ENCODE measurements at regions not wholly inside any gene's neighbourhood (a gene's known extent, or its start where the extent isn't known, plus 50 kb on each side); places are given as distances from the start of the nearest gene placed in this dataset.

- no peak for DNase-seq (ENCODE audit: low read depth in 2 of 2)
These were observed 342.5 kb upstream of the JARID2 start for GRCh38 chr6:14903176-14904038.

- no peak for DNase-seq (ENCODE audit: low read depth in 2 of 2)
These were observed 340.7 kb upstream of the JARID2 start for GRCh38 chr6:14905201-14905600.

GRCh38 chr6:14906621-14907020 is 339.2 kb upstream of the JARID2 start:
- DNase-seq (ENCODE audit: low read depth in 2 of 2) = no peak

GRCh38 chr6:14910692-14911547 is 334.9 kb upstream of the JARID2 start:
- DNase-seq (ENCODE audit: low read depth in 2 of 2) = no peak

DNA sequence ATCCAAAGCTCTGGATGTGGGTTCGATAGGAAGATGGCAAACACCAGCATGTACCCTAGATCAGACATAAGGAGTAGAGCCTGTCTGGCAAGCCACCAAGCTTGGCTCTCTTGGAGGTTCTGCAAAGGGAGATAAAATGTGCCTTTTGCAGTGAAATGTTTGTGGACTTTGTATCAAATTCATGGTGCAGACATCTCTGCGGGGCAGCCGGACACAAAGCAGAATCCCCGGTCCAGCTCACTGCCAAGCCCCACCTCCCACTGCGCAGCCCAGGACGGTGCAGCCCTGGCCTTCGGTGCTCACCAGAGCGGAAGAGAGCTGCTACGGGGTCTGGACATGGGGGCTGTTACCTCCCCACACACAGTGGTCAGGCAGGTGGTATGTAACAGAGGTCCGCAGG is 333.6 kb upstream of the JARID2 start:
- DNase-seq (ENCODE audit: low read depth in 2 of 2) = no peak

GRCh38 chr6:14912706-14913105 is 333.2 kb upstream of the JARID2 start:
- no peak for DNase-seq (ENCODE audit: low read depth in 2 of 2)

GRCh38 chr6:14913931-14914330 is 331.9 kb upstream of the JARID2 start:
- no peak for DNase-seq (ENCODE audit: low read depth in 2 of 2)

GRCh38 chr6:14915888-14916832 is 329.7 kb upstream of the JARID2 start:
- DNase-seq (ENCODE audit: low read depth in 2 of 2) = no peak

DNA sequence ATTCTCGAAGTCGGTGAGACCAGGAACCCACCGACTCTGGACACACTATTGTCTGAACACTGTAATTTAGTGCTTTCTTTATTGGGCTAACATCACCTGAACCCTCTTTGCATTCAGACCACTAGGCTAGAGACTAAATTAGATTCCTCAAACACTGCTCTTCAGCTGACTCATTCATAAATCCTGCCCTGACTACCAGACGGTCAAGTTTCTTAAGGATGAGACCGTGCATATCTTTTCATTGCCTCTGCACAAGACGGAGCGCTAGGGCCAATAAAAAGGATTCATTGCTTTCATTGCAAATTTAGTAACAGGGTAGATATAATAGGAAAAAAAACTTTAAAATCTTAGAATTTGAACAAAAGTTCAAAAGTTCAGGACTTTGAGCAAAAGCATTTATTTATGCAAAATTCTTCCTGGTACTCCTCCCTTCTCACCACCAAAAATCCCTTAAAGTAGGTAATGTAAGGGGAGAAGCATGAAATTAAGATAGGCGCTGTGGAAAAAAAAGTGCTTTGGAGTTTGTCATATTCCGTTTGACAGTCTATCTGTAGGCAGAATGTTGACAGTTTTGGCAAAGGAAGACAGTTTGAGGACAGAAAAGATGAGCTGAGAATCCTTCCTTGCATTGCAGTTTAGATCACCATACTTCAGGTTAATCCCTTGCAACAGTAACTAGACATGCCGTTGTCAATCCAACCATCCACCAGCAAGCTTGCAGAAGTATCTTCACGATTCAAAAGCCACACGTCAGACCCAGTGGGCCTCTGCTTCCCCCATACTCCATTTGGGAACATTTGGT is 328.6 kb upstream of the JARID2 start:
- no peak for DNase-seq (ENCODE audit: low read depth in 2 of 2)

GRCh38 chr6:14918200-14918907 is 327.5 kb upstream of the JARID2 start:
- DNase-seq (ENCODE audit: low read depth in 2 of 2) = no peak

- DNase-seq (ENCODE audit: low read depth in 2 of 2) = no peak
These were observed 326.7 kb upstream of the JARID2 start for GRCh38 chr6:14919038-14919670.

DNA sequence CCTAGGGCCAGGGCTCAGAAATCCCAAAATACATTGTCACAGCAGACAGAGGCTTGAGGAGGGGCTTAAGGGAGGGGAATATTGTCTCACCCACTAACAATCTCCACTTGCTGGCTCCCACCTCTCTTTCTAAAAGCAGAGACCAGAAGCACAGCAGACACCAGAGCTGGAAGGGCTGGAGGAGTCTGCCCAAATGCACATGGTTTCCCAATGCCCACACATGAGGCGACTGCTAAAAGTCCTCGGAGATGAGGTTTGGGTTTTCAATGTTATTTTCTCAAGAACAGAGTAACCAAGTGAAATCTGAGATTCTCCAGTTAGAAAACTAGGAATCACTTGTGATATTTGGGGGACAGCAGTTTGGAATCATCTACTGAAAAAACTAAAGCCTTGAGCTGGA is 325.6 kb upstream of the JARID2 start:
- DNase-seq (ENCODE audit: low read depth in 2 of 2) = no peak

- DNase-seq (ENCODE audit: low read depth in 2 of 2) = no peak
These were observed 324.7 kb upstream of the JARID2 start for GRCh38 chr6:14921170-14921569.

GRCh38 chr6:14921878-14922671 is 323.8 kb upstream of the JARID2 start:
- no peak for DNase-seq (ENCODE audit: low read depth in 2 of 2)

DNA sequence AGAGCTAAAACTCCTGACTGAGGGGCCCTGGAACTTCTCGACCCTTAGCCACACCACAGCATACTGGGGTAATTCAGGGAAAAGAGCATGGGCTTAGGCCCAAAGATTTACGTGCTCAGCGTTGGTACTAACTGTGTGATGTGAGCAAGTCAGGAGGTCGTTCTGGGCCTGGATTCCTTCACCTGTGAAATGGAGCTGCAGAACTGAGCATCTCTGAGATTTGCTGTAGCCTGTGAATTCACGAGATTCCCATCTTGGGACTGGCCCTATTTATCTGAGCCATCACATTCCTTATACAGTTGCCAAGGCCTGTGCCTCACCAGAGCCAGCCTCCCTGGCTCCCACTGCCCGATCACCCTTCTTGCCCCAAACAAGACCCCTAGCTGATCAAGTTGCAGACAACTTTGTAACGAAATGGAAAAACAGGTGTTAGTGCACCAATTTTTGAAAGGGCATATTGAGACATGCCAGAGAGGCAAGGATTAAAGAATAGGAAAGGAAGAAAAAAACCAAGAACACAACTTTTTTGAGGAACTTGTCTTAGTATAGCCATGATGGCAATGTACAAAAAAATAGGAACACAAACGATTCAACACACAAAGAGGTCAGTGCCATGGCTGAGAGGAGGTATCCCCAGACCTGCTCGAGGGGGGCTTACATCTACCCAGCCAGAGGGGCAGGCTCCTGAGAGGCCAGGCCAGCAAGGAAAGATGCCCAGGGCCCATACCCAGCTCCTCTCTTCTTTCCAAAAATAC is 323.0 kb upstream of the JARID2 start:
- no peak for DNase-seq (ENCODE audit: low read depth in 2 of 2)

GRCh38 chr6:14924126-14925024 is 321.5 kb upstream of the JARID2 start:
- no peak for DNase-seq (ENCODE audit: low read depth in 2 of 2)

GRCh38 chr6:14925025-14925698 is 320.7 kb upstream of the JARID2 start:
- no peak for DNase-seq (ENCODE audit: low read depth in 2 of 2)
